ENCODE measurements at regions not wholly inside any gene's neighbourhood (a gene's known extent, or its start where the extent isn't known, plus 50 kb on each side); places are given as distances from the start of the nearest gene placed in this dataset.
"Not testable (repeated sequence)": the region's sequence is repeated elsewhere in the genome, so short reads cannot be mapped to it uniquely, and the experiment has no call there.

DNA sequence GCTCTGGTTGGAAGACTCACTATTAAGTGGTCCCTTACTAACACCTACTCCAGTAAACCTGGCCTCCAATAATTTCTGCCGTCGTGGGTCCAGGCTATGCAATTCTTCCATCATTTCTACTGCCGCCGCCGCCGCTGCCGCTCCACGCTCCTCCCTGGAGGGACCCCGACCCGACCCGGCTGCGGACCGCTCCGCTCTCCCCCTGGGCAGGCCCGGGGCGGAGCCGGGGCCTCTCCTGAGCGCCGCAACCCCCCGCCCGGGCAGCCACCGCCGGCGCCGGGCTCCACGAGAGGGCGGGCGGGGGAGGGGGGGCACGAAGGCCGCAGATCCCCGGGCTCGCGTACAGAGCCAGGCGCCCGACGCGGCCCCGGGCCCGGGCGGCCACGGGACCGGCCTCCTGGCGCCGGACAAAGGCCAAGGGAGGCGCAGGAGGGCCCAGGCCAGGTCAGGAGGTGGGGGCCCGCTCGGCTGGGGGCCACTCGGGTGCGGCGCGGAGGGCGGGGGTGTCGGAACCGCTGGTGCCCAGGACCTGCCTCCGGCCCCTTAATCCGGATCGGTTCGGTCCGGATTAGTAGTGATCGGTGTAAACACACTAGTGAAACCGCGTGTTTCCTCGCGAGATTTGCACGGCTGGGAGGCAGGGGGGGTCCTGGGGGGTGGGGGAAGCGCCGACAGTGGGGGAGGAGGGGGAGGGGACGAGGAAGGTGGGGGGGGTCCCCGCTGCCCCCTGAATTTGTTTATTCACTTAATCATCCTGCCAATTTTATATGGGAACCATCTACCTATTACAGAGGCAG is 215.1 kb upstream of the CCL2 start:
- DNase-seq, result peak; percentile 12

DNA sequence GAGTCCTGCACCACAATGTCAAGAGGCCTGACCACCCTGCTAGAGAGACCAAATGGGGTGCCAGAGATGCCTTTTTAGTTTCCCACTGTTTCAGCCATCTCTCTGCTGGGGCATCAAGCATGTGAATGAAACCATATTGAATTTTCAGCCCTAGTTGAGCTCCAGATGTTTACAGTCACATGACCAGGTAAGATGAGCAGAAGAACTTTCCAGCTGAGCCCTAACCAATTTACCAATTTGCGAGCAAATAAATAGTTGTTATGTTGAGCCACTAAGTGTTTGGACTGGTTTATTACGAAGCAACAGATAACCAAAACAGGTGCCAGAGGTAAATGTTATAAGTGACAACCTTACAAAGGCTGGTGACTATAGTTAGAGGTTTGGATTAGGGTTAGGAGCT is 209.1 kb upstream of the CCL2 start:
- DNase-seq, result no peak

DNA sequence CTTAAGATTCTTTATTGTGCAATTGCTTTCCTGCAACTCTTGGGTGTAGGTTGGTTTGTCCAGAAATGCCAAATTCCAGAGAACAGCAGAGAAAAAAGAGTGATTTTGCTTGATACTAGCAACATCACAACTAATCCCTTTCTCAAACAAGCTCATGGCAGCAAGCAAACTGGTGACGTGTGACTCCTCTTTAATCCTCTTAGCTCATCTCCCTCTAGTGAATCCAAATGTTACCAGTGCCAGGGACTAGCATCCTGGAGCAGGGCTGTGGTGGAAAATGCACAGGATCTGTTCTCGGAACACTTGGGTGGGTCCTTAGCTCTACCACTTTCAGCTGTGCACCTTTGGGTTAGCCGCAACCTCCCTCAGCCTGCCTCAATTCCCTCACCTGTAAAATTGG is 204.0 kb upstream of the CCL2 start:
- DNase-seq, result no peak

DNA sequence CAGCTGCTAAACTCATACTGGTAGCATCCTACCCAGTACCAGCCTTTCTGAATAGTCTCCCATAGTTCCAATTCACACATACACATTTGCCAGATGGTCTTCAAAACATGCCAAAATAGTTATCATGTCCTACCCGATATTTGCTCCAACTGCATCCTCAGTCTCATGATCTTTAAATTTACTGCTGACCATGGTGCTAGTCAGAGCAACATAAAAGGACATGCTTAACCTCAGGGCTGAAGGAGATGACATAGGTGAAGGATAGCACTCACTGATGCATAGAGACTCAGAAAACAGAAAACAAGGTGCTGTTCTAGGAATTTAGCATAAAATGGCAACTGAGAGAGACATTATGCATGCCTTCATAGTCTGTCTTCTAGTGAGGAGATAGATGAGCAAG is 200.6 kb upstream of the CCL2 start:
- DNase-seq, result no peak

DNA sequence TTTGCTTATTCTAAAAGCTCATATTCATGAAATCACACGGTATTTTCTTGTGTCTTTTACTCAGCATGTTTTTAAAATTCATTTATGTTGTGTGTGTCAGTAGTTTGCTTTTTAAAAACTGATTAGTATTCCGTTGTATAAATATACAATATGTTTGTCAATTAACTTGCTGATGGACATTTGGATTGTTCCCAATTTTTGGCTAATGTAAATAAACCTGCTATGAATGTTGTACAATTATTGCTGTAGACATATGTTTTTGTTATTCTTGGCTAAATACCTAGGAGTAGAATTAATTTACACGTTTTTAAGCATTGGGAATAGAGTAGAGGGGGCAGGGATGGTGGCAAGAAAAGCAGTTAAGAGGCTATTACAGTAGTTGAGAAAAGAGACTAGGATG is 199.5 kb upstream of the CCL2 start:
- no peak for DNase-seq

DNA sequence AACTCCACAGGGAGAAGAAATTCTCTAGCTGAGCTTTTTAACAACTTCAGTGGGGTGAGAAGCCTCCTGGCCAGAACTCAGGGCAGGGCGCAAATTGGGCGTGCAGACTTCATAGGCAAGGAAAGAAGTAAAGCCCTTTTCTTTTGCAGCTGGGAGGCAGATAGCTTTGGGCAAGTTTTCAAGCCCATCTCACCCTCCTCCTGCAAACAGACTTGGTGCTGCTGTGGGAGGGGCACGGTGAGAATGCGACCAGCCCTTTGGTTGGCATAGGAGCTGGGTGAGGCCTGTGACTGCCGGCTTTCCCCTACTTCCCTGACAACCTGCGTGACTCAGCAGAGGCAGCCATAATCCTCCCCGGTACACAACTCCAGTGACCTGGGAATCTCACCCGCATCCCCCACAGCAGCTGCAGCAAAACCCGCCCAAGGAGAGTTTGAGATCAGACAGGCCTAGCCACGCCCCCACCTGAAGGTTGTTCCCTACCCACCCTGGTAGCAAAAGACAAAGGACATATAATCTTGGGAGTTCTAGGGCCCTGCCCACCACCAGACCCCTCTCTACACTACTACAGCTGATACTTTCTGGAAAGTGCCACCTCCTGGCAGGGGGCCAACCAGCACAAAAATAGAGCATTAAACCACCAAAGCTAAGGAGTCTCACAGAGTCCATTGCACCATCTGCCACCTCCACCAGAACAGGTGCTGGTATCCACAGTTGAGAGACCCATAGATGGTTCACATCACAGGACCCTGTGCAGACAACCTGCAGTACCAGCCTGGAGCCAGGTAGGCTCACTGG is 195.5 kb upstream of the CCL2 start:
- DNase-seq, result no peak

DNA sequence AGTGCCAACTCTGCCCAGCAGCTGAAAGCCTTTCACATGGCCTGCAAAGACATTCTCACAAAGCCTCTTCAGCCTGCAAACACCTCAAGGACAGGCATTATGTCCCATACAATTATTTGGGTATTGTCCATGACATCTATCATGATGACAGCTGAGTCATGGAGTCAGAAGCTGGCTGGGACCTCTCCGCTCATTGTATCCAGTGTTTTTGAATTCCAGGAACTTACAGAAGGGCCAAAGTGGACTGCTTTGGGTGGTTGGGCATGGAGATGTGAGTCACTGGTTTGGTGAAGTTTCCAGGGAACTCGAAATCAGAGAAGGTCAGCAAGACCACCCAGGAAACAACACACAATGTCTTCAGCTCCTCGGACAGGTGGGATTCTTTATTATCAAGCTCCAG is 188.6 kb upstream of the CCL2 start:
- DNase-seq, result no peak

DNA sequence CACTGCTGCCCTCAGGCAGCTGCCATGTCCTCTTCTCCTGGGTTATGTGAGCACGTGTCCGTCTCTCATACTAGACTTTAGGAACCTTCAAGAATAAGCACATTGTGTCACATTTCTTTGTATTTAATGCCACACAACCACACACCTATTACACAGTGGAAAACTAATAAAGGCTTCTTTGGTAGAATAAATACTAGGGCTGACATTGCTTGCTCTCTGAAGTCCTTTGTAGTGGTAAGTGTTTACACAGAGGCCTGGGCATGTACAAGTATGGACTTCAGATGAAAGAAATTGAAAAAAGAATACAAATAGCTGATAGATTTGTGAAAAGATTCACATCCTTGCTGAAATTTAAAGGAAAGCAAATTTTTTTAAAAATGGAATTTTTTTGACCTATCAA is 188.1 kb upstream of the CCL2 start:
- DNase-seq, result no peak

DNA sequence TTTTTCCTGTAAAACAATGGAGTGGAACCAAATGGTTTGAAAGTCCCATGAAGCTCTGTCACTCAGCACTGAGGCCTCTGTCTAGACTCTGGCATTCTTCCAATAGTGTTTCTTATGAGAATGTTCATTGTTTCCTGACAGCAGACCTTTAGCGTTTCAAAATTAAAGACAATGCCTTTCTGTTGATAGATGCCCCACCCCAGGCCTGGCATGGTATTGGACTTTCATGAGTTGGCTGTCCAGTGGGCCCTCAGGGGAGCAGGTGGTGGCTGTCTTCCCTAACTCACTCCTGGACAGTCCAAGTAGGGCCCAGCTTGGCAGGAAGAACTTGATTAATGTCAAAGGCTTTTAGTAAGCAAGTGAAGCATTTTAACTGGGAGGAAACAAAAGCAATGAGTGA is 186.5 kb upstream of the CCL2 start:
- no peak for DNase-seq

DNA sequence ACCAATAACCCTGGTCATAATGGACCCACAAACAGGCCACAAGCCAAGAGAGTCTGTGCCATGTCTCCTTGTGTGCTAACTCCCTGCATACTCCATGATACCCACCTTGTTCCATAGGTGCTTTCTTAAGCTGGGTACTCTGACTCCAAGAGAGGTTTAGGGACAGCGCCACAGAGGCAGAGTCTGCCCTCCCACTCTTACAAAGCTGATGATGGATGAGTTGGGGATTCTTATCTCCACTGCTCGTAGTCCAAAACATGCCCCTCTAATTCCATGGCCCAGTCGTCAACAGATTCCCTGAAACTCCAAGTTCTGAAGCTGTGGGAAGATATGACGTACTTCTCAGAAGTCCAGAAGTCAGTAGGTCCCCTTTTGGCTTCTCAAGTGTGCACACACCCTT is 184.4 kb upstream of the CCL2 start:
- DNase-seq, result no peak

DNA sequence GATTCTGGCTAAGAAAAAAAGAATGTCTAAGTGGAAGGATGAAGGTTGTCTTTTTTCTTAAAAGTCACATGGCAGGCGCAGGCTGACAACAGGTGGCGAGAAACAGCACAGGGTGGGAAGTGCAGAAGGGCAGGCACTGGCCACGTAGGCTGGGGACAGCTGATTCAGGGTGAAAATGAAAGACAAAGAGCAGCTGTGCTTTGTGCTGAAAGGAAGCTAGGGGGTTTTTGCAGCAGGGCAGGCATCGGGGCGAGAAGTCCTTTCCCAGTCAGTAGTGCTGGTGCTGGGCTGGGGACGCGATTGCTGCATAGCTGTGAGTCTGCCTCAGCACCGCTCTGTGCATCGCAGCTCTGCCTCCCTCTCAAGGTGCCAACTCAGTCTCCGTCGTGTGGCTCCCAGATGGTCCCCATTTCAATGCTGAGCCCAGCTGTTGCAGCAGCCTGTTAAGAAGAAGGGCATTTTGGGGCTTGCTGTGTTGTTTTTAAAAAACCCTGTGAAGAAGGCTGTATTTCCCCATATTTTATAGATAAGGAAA is 183.1 kb upstream of the CCL2 start:
- no peak for DNase-seq

DNA sequence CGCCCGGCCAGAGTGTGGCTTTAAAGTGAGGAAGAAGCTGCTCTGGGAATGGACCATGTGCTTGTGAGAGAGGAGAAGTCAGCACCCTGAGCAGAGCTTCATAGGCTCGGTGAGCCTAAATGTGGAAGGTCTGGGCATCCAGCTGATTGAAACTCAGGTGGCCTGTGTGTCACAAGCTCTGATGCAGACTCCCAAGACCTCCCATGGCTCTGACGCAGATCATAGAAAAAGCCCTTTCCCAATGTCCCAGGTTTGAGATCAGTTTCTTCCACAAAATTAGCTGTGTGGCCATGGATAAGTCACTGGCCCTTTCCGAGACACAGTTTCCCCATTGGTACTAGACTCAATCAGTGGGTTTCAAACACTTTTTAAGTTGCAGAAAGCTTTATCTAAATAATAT is 180.0 kb upstream of the CCL2 start:
- no peak for DNase-seq

DNA sequence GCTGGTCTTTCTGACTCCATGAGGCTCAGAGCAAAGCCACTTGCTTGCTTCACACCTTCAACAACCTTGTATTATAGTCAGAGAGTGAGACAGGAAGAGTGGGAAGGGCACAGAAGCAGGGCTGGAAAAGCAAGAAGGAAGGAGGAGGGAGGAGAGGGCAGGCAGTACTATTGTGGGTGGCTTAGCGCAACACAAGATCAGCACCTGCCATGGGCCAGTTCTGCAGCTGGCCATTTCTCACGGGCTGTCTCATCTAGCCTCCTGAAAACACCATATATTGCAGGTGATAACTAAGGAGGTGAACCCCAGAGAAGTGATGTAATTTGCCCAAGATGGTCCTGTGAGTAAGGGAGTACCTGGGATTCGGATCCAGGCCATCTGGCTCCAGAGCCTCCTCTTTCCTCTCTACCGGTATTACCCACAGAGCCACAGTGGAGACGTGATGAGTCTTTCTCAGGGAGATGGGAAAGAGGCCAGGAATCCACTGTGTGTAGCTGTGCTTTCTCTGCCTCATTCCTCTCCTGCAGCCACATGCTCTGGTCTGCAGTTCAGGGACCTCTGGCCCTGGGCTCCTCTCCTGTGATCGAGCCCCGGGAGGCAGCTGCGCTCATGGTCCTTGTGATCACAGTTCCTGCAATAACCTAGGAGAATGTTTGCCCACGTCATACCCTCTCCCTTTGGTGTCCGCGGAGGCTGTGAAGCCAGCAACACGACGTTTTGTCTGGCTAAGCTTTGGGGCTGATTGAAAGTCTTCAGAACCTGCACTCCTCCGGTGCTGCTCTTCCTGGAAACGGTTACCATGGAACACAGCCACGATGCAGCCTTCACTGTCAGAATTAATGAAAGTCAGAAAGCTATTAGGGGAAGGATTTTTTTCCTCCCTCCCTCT is 178.1 kb upstream of the CCL2 start:
- no peak for DNase-seq

DNA sequence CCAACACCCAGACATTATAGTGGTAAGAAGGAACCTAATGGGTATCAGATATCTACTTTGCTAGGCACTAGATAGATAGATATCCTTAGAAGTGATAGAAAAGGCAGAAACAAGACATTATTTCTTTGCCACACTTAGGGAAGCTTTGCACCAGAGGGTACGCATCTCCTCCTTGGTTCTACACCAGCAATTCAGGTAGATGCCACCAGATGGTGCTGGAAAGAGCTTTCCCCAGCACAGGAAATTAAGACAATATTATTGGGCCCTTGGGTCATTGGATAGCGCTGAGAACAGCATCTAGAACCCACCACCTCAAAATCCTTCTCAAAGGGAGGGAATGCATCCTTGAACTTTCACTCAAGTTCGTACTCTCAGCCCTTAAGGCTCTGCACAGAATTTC is 173.8 kb upstream of the CCL2 start:
- DNase-seq, result no peak

DNA sequence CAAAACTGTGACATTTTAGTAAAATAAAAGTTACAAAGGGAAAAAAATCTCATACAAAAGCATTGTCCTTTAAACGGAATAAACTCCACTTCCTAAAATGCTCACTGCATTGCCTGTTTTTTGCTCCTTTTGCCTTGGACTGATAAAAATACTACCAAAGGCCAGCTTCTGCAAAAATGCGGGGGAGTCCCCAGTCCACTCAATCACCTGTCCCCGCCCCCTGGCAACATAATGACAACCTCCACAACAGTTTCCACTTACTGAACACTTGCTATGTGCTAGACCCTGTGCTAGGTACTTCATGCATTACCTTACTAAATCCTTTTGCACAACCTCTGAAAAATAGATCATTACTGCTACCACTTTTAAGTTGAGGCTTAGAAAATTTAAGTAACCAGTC is 172.7 kb upstream of the CCL2 start:
- DNase-seq, result no peak

DNA sequence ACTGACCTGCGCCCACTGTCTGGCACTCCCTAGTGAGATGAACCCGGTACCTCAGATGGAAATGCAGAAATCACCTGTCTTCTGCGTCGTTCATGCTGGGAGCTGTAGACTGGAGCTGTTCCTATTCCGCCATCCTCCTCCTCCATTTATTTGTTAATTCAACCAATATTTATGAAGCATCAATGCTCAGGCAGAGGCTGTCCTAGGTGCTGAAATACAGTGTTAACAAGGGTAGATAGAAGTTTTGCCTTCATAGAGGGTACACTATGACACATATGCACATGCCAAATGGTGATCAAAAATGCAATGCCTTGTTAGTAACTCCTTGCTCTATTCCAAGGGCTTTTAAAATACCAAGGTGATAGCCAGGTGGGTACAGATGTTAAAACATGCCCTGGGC is 166.0 kb upstream of the CCL2 start:
- not testable (repeated sequence) for DNase-seq

DNA sequence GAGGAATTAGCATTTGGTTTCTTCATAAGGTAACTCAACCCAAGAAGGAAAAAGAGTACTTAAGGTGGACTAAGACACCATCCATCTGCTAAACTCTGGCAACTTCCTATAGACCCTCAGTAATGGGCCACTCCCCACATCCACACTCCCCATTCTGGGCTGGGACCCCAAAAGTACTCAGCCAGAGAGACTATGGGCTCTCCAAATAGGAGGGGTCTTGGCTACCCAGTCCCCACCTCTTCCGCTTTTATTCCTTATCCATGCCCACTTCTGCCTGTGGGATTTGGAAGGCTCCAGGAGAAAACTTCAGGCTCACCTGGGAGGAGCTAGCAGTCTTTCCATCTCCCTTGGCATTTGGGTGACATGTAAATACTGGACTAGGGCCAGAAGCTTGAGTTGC is 164.5 kb upstream of the CCL2 start:
- no peak for DNase-seq

DNA sequence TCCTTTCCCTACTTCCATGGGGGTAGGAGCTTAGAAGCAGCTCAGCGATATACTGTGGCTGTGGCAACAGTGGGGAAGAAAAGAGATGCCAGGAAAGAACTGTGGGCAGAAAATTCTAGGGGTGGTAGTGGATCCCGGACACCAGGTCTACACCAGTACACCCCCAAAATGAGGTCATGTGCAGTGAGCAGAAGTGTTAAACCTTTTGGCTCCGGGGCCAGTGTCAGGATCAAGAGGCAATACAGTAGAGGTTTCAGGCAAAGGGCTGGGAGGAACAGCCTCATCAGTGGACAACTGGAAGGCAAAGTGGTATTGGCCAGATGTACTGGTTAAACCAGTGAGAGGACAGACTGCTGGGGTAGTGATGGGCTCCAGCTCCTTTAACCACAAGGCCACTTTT is 163.1 kb upstream of the CCL2 start:
- DNase-seq, result no peak

DNA sequence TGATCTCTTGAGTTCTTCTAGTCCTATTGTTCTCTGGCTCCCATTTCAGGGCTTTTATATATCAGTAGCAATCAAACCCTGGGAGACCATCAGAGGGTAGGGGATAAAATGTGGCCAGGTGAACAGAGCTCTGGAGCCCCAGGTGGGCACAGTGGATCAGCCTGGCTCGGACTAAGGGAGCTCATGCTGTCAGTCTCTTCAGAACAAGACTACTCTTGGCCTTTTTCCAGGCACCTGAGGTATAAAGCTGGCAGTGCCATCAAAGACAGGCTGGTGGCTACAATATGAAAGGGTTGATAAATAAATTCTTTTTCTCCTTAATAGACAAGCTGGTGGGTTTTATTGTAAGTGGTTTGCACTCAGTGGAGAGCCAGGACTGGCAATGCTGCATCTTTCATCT is 160.0 kb upstream of the CCL2 start:
- no peak for DNase-seq

DNA sequence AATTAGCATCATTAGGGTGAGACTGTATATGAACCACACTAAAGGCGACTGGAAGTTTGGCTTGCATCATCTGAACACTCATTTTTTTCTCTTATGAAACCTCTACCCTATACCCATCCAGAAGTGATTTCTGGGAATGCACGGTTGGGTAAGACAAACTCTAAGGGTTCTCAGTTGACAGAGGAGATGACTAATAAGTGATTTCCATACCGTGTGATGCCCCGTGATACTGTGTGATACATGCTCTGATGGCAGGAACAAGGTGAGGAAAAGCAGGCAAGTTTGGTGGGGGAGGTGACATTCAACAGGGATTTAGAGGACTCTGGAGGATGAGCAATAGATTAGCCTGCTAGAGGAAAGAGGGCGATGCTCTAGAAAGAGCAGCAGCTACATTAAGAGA is 156.4 kb upstream of the CCL2 start:
- no peak for DNase-seq

DNA sequence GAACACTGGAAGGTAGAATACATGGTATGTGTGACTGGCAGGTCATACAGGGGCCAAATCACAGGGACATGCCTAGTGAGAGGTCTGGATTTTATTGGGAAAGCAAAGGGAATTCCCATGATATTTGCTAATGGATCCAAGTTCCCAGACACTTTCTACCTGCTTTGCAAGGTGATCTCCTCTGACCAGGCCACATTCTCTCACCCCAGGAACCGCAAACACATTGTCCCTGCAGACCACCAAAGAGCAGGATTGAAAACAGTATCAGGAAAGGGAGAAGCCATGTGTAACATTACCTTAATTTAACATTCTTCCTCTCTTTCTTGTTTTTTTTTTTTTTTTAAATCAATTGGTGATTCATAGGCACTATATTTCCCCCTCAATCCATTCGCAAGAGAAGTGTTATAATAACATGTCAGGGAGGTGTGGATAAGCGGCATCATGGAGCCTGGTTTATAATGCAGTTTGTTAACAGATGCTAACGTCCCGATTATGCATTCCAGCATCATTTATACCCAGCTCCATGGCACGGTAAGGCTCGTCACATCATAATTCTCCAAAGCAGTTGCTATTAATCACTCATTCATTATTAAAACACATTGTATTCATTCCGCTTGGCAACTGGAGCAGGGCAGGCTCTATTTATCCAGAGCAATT is 155.1 kb upstream of the CCL2 start:
- DNase-seq, result no peak

DNA sequence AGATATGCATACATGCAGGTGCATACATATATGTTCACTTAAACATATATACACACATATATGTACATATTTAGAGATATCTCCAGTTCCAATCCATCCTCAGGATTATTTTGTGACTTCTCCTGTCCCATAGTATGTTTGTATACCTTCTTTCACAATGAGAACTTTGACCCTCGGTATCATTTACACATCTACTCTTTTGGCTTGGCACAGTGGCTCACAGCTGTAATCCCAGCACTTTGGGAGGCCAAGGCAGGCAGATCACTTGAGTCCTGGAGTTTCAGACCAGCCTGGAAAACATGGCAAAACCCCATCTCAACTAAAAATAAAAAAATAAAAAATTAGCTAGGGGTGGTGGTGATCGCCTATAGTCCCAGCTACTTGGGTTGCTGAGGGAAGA is 148.1 kb upstream of the CCL2 start:
- no peak for DNase-seq

DNA sequence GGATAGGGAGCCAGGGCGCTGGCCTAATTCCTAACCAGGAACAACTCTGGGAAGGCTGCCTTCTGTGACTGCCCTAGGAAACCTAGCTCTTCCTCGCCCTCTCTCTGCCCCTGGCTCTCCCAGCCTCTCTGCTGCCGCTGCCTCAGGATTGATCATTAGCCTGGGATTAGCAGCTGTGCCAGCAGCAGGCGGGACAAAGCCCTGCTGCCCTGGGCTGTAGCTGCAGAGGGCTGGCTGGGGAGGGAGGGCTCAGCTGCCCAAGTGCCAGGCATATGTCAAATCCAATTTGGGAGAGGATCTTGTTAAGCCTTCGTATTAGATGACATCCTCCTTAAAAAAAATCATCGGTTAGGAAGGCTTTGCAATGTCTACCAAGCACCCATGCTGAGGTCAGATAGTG is 144.8 kb upstream of the CCL2 start:
- no peak for DNase-seq
